C1 segment of cervical spinal cord (tissue), 14 donors: ENCODE measurements at regions not wholly inside any gene's neighbourhood (a gene's known extent, or its start where the extent isn't known, plus 50 kb on each side); places are given as distances from the start of the nearest gene placed in this dataset.

ENCODE experiments used
- DNase-seq, 14 donors: peaks; one replicate each; lab custom pipeline; 2025; lab: John Stamatoyannopoulos, UW

DNA sequence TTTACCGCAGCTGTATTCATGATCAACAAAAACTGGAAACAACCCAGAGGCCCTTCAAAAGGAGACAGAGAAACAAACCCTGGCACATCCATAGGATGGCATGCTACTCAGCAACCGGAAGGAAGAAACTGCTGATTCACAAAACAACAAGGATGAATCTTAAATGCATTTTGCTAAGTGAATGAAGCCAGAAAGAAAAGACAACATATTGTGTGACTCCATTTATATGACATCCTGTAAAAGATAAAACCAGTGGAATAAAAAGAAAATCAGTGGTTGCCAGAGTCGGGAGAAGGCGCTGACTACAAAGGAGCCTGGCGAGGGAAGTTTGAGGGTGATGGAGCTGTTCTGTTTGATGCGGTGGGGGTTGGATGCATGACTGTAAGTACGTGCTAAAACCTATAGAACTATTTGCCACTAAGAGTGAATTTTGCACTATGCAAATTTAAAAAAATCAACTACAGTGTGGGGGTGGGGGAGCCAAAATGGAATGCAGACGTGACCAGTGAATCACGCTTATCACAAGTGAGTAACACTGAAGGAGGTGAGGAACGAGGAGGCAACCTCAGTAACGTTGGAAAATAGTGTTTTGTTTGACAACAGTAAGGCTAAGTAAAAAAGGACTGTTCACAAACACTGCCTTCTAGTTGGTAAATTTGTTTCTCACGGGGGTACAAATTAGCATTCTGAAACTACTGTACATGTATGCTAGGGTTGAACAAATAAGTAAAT lies 108.9 kb downstream of the INHBB start:
- DNase-seq = no peak

GRCh38 chr2:120455390-120455789 lies 109.5 kb downstream of the INHBB start:
- no peak for DNase-seq

GRCh38 chr2:120456867-120457266 lies 110.9 kb downstream of the INHBB start:
- no peak for DNase-seq

DNA sequence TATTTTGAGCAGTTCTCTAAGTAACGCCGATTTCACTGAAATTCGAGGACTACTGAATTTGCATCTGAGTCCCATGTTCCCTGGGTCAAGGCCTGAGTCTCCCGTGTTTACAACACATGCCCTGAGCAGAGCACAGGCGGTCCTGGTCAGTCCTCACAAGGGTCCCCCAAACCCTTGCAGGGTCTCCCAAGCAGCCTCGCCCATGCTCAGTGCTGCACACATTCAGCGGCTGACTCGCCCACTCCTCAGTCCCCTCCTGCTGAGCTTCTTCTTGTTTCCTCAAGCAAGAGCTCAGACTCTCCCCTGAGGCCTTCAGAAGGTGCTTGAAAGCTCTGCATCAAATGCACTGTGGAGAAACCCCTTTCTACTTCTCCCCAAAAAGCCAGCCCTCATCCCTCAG lies 114.6 kb downstream of the INHBB start:
- no peak for DNase-seq

GRCh38 chr2:120461092-120461491 lies 115.2 kb downstream of the INHBB start:
- no peak for DNase-seq

GRCh38 chr2:120461546-120462537 lies 115.9 kb downstream of the INHBB start:
- DNase-seq = no peak

GRCh38 chr2:120463527-120463926 lies 117.6 kb downstream of the INHBB start:
- DNase-seq = no peak

DNA sequence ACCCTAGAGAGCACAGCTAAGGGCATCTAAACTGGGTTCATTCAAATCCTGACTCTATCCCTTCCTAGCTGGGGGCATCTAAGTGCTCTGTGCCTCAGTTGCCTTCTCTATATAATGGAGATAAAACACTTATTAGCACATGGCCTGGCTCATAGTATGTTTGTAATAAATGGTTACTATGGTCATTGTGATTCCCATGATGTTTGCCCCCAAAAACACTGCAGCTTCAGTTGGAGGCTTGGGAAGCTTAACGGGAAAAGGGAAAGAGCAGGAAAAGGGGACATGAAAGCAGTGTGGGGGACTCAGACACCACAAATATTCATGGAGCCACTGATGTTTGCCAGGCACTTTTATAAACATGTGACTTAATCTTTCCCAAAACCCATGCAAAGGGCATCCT lies 118.1 kb downstream of the INHBB start:
- no peak for DNase-seq

GRCh38 chr2:120464448-120464931 lies 118.6 kb downstream of the INHBB start:
- DNase-seq = no peak

GRCh38 chr2:120465012-120465700 lies 119.2 kb downstream of the INHBB start:
- DNase-seq = no peak

DNA sequence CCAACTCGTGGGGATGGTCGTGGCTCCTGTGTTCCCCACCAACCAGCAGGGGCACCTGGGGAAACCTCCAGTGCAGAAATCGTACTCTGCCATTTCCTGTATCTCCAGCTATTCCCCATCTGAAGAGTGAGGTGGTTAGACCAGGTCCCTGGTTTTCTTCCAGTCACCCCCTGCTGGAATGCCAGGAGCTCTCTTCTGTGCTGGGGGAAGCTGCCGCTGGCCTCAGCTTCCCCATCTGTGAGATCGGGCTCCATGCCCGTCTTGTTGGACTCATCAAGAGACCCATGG lies 119.7 kb downstream of the INHBB start:
- no peak for DNase-seq

DNA sequence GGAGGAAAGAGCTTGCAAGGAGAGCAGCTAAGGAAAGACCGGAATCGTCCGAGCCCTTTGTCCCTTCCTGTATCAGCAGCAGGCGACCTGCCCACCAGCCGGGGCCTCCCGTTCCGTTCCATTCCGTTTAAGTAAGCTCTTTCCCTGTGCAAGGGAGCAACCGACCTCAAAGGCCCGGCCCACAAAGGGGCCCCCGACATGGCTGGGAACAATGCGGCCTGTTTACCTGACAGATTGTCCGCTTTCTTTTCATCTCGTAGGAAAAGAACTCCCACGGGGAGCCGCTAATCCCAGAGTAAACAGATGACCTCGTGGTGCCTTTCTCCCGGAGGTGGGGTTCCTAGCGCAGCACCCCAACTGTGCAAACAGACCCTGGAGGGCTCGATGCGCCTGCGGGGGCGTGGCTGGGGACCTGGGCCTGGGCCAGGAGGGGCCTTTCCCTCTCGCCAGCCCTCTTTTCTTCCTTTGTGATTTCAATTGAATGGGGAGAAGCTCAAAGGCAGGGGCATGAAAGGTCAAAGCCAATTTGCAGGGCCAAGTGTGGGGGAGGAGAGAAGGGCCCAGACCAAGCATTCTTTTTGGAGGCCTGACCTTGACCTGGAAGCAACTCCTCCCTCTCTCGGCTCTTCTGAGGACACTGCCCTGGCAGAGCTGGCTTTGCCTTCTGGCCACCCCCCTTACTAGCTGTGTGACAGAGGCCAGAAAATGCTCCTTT lies 120.2 kb downstream of the INHBB start:
- DNase-seq = no peak

DNA sequence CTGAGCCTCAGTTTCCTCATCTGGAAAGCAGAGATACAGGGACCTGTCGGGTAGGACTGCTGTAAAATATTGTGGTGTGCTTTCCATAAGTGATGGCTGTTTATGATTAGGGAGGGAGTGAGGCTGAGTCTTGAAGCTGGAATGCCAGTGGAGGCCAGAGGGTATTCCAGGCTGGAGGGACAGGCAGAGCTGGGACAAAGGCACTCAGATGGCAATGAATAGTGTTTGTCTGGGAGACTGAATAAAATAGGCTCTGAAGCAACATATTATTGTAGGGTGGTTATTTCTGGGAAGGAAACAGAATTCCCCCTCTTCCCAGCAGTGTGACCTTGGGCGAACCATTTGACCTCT lies 120.7 kb downstream of the INHBB start:
- DNase-seq = peak in 1 of 14 donors; percentile 45

DNA sequence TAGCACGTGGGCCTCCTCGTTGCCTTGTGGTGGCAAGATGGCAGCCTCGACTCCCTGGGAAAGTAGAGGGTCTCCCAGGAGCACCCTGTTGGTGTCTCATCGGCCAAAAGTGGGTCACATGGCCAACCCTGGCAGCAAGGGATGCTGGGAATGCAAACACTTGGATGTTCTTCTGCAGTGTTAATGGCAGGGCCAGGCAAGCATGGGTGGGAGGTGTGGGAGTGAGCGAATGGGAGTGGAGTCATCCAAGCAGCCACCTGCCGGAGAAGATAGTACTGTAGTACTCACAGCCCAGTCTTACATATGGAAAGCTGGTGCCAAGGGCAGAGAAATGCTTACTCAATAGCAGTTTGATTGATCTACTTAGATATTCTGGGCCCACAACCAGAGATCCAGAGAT lies 122.2 kb downstream of the INHBB start:
- DNase-seq = no peak

DNA sequence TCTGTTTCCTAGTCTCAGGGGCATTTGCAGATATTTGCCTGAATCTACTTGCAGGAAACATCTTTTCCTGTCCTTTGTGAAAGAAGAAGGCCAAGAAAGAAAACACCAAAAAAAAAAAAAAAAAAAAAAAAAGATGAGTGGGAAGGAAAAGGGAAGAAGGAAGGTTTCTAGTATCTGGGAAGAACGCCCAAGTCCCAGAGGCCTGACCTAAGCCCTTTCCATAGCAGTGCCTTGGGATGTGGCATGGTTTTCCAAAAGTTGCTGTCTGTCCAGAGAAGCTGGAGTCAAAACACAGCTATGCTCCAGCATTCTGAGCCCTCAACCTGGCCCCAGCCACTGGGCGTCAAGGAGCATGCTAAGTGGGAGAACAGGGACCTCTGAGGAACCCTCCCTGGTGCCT lies 123.5 kb downstream of the INHBB start:
- DNase-seq = no peak

GRCh38 chr2:120470041-120470965 lies 124.4 kb downstream of the INHBB start:
- peak in 4 of 14 donors; percentile 7 to 61 (median 34) for DNase-seq

GRCh38 chr2:120471166-120471565 lies 125.2 kb downstream of the INHBB start:
- DNase-seq = no peak

DNA sequence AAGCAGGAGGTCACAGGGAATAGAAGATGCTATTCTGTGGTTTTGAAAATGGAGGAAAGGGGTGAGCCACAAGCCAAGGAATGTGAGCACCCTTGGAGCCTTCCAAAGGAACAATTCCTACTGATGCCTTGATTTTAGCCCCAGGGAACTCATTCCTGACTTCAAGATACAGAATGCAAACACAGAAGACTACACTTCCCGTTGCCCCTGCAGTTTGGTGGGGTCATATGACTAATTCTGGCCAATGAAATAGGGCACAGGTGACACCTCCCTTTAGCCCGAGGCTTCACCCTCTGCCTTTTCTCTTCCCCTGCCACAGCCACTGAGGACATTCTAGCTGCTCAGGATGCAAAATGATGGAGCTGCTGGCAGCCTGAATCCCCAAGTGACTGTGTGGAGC lies 126.1 kb downstream of the INHBB start:
- DNase-seq = no peak

GRCh38 chr2:120472891-120473309 lies 127.0 kb downstream of the INHBB start:
- DNase-seq = no peak

- DNase-seq = no peak
These were observed 127.8 kb downstream of the INHBB start for GRCh38 chr2:120473522-120474271.
